MM.1S (cell line): ENCODE measurements at regions not wholly inside any gene's neighbourhood (a gene's known extent, or its start where the extent isn't known, plus 50 kb on each side); places are given as distances from the start of the nearest gene placed in this dataset.

ENCODE experiments used
- CTCF ChIP-seq: fragments of 300-600 bp; sonication (generic); IDR thresholded peaks from 2 replicates; pipeline ENCODE4 v1.5.1; 2016; ENCODE audit warnings: antibody characterized with exemption, low read length, mixed read lengths
- EZH2 ChIP-seq: fragments of 300-600 bp; sonication (generic); optimal IDR thresholded peaks from 2 replicates; pipeline ENCODE3; 2017; ENCODE audit warnings: low read depth, mild to moderate bottlenecking, antibody characterized with exemption, low read length, mixed read lengths
- EZH2phosphoT487 ChIP-seq: fragments of 300-600 bp; sonication (generic); IDR thresholded peaks from 2 replicates; pipeline ENCODE4 v1.6.1; 2018; ENCODE audit warnings: antibody characterized with exemption, low read length

- TF ChIP-seq CTCF: no peak
- no peak for TF ChIP-seq EZH2phosphoT487
- no peak for TF ChIP-seq EZH2
Observed at GRCh38 chr4:20151436-20151835, 100.3 kb upstream of the SLIT2 start.
